ENCODE measurements at regions not wholly inside any gene's neighbourhood (a gene's known extent, or its start where the extent isn't known, plus 50 kb on each side); places are given as distances from the start of the nearest gene placed in this dataset.

DNA sequence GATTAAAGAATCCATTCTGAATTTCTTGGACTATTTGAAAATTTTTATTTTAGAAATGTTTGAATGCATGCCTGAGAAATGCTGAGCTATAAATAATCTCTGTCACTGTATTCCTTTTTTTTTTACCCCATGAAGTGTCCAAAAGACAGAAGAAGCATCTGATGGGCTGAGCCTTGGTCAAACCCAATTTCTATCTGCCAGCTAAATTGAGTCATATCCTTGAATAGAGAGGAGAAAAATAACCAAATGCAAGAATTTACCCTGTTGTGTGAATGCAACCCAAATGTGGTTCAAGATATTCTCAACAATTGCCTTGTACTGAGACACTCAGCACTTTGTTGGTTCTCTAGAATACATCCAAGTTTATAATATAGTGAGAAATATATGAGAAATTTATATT is 223.5 kb downstream of the UBE2E3 start:
- CTCF ChIA-PET = no interaction called here
- DNase-seq (ENCODE audit: low read depth, low spot score) = no peak
- TF ChIP-seq, protein P1, sequence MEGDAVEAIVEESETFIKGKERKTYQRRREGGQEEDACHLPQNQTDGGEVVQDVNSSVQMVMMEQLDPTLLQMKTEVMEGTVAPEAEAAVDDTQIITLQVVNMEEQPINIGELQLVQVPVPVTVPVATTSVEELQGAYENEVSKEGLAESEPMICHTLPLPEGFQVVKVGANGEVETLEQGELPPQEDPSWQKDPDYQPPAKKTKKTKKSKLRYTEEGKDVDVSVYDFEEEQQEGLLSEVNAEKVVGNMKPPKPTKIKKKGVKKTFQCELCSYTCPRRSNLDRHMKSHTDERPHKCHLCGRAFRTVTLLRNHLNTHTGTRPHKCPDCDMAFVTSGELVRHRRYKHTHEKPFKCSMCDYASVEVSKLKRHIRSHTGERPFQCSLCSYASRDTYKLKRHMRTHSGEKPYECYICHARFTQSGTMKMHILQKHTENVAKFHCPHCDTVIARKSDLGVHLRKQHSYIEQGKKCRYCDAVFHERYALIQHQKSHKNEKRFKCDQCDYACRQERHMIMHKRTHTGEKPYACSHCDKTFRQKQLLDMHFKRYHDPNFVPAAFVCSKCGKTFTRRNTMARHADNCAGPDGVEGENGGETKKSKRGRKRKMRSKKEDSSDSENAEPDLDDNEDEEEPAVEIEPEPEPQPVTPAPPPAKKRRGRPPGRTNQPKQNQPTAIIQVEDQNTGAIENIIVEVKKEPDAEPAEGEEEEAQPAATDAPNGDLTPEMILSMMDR (IDR thresholded peaks at IDR 0.05; ENCODE audit: insufficient read depth, low read length, missing control alignments) = no peak
- no peak overlapping the region for H3K4me3 ChIP-seq (ENCODE audit: low read depth, low read length)
- POLR2A ChIA-PET = no interaction called here

DNA sequence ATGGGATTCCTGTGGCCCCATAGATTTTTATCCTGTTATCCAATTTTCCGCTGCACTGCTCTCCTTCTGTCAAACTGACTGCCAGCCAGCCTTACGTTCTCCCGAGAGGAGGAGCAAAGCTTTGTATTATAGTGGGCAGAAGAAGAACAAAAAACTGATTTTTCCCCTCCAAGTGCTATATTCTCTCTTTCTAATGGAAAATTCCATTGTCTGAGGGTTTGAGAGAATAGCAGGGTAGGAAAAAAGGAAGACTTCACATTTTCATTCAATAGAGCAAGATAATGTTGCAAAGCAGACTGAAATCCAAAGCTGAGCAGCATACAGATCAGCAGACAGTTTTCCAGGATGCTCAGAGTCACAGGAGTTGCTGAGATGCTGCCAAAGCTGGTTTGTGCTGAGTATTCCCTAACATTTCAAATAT is 238.0 kb downstream of the UBE2E3 start:
- ChIA-PET CTCF (interaction anchor here (0.6 kb wide), 1 partner anchor 511 kb away, joined by 3 read pairs; no protein-coding TSS in a partner anchor), POLR2A (no interaction called here)
- TF ChIP-seq, protein P1 (IDR thresholded peaks at IDR 0.05; ENCODE audit: insufficient read depth, low read length, missing control alignments) = no peak
- DNase-seq (ENCODE audit: low read depth, low spot score) = no peak
- H3K4me3 ChIP-seq (ENCODE audit: low read depth, low read length) = no peak overlapping the region

DNA sequence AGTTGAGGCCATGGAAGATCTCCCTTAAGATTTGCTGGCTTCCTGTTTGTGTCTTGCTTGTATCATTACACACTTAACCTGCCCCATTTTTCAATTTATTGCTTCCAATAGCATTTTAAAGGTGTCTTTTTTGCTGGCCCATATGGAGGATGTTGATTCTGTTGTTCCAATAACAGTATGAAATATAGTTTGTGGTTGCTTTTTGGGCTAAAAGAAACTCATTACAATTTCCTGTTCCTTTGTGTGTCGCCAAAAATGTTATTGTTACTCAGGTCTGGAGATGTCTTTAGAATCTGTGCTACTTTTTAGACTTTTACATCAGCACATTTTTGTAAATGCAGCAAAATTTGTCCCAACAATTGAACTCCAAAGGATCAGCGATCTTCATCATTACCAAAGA is 234.0 kb upstream of the ITGA4 start:
- CTCF ChIA-PET = no interaction called here
- DNase-seq (ENCODE audit: low read depth, low spot score) = no peak
- no peak overlapping the region for H3K4me3 ChIP-seq (ENCODE audit: low read depth, low read length)
- TF ChIP-seq, protein P1 (IDR thresholded peaks at IDR 0.05; ENCODE audit: insufficient read depth, low read length, missing control alignments) = no peak
- POLR2A ChIA-PET = no interaction called here

DNA sequence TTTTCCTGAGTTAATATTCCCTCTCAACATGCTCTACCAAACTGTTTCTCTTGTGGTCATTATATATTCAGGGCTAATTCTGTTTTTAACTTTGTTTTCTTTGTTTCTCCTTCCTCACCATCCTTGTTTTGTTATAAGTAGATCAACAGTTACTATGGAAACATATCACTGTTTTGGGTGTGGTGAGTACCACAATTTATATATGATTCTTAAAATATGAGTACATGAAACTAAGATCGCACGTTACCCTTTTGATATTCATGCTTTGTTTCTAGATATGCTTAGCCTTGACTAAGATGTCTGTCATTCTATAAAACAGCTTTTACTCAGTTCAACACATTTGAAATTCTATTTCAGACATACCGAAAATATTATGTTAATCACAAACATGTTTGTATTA is 232.3 kb upstream of the ITGA4 start:
- H3K4me3 ChIP-seq (ENCODE audit: low read depth, low read length) = no peak overlapping the region
- TF ChIP-seq, protein P1 (IDR thresholded peaks at IDR 0.05; ENCODE audit: insufficient read depth, low read length, missing control alignments) = no peak
- CTCF ChIA-PET = no interaction called here
- DNase-seq (ENCODE audit: low read depth, low spot score) = no peak
- POLR2A ChIA-PET = no interaction called here

DNA sequence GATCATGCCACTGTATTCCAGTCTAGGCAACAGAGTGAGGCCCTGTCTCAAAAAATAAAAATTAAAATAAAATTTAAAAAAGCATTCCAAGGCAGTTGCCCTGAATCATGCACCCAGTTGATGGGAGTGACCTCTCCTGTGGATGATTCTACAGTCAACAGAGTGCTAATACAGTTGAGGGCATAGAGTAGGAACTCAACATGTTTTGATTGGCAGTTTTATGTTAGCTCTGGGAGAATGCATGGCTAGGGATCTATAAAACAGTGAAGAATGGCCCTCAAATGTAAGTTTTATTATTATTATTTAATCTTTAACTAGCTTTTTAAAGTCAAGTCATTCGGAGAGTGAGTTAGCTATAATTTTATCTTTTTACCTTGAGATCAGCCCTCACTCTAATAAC is 228.5 kb upstream of the ITGA4 start:
- CTCF ChIA-PET = no interaction called here

DNA sequence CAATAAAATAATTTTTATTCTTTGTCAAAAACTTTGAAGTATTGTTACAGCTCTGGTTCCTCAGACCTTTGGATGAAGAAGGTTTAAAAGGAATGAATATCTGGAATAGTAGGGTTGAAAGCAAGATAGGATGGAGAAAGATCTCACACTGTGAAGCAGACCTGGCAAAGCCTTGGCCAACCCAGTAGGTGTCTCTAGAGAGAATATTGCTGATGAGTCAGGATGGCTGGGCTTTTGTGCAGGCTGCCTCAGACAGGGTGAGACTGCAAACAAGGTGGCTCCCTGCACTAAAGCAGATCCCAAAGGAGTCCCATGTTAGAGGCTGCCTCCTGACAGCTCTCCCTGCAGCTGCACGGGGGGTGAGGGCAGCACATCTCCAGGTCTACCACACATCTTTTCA is 226.0 kb upstream of the ITGA4 start:
- TF ChIP-seq, protein P1 (IDR thresholded peaks at IDR 0.05; ENCODE audit: insufficient read depth, low read length, missing control alignments) = no peak
- no peak overlapping the region for H3K4me3 ChIP-seq (ENCODE audit: low read depth, low read length)
- DNase-seq (ENCODE audit: low read depth, low spot score) = no peak
- ChIA-PET CTCF (no interaction called here), POLR2A (no interaction called here)

More for the DNA sequence above, 228.5 kb upstream of the ITGA4 start:
- H3K4me3 ChIP-seq (ENCODE audit: low read depth, low read length) = no peak overlapping the region
- POLR2A ChIA-PET = no interaction called here
- DNase-seq (ENCODE audit: low read depth, low spot score) = no peak
- TF ChIP-seq, protein P1 (IDR thresholded peaks at IDR 0.05; ENCODE audit: insufficient read depth, low read length, missing control alignments) = no peak
